ENCODE measurements at regions not wholly inside any gene's neighbourhood (a gene's known extent, or its start where the extent isn't known, plus 50 kb on each side); places are given as distances from the start of the nearest gene placed in this dataset.
"Not testable (repeated sequence)": the region's sequence is repeated elsewhere in the genome, so short reads cannot be mapped to it uniquely, and the experiment has no call there.

- ATAC-seq (peak; percentile 91), DNase-seq (peak; percentile 70)
- intact Hi-C loops (cut with micrococcal nuclease) = no loop called here
Observed at GRCh38 chr3:27632431-27633223, 89.5 kb downstream of the EOMES start.

GRCh38 chr3:27630885-27631284, 91.2 kb downstream of the EOMES start:
- no peak for ATAC-seq
- DNase-seq = no peak
- intact Hi-C loops (cut with micrococcal nuclease) = no loop called here

GRCh38 chr3:27629366-27629765, 92.8 kb downstream of the EOMES start:
- ATAC-seq (no peak), DNase-seq (no peak)
- intact Hi-C loops (cut with micrococcal nuclease) = no loop called here

- no peak for ATAC-seq
- DNase-seq = no peak
- intact Hi-C loops (cut with micrococcal nuclease) = no loop called here
Observed at GRCh38 chr3:27628026-27628750, 93.9 kb downstream of the EOMES start.

- intact Hi-C loops (cut with micrococcal nuclease) = no loop called here
- ATAC-seq (no peak), DNase-seq (no peak)
Observed at GRCh38 chr3:27626596-27627118, 95.5 kb downstream of the EOMES start.

GRCh38 chr3:27625864-27626263, 96.3 kb downstream of the EOMES start:
- intact Hi-C loops (cut with micrococcal nuclease) = no loop called here
- DNase-seq (no peak), ATAC-seq (no peak)

GRCh38 chr3:27623085-27623753, 98.9 kb downstream of the EOMES start:
- no peak for DNase-seq
- intact Hi-C loops (cut with micrococcal nuclease) = no loop called here
- peak; percentile 86 for ATAC-seq

- DNase-seq (no peak), ATAC-seq (no peak)
- intact Hi-C loops (cut with micrococcal nuclease) = no loop called here
Observed at GRCh38 chr3:27617552-27617951, 104.6 kb downstream of the EOMES start.

- ATAC-seq = no peak
- DNase-seq = no peak
- intact Hi-C loops (cut with micrococcal nuclease) = no loop called here
Observed at GRCh38 chr3:27616031-27616430, 106.1 kb downstream of the EOMES start.

GRCh38 chr3:27615555-27615954, 106.6 kb downstream of the EOMES start:
- intact Hi-C loops (cut with micrococcal nuclease) = no loop called here

GRCh38 chr3:27614592-27614991, 107.5 kb downstream of the EOMES start:
- intact Hi-C loops (cut with micrococcal nuclease) = no loop called here
- no peak for ATAC-seq
- no peak for DNase-seq

More at GRCh38 chr3:27615555-27615954, 106.6 kb downstream of the EOMES start:
- DNase-seq = no peak
- ATAC-seq = no peak

- no peak for ATAC-seq
- DNase-seq = no peak
- intact Hi-C loops (cut with micrococcal nuclease) = no loop called here
Observed at GRCh38 chr3:27613846-27614500, 108.2 kb downstream of the EOMES start.

GRCh38 chr3:27610800-27611525, 111.2 kb downstream of the EOMES start:
- ATAC-seq (no peak), DNase-seq (no peak)
- intact Hi-C loops (cut with micrococcal nuclease) = no loop called here

GRCh38 chr3:27607370-27607769, 114.8 kb downstream of the EOMES start:
- ATAC-seq = no peak
- intact Hi-C loops (cut with micrococcal nuclease) = no loop called here
- no peak for DNase-seq

- intact Hi-C loops (cut with micrococcal nuclease) = no loop called here
- DNase-seq (no peak), ATAC-seq (no peak)
Observed at GRCh38 chr3:27606537-27606936, 115.6 kb downstream of the EOMES start.

GRCh38 chr3:27601311-27601710, 117.1 kb upstream of the SLC4A7 start:
- DNase-seq; intact Hi-C loops (cut with micrococcal nuclease); ATAC-seq: not testable (repeated sequence)

- DNase-seq; intact Hi-C loops (cut with micrococcal nuclease); ATAC-seq: not testable (repeated sequence)
Observed at GRCh38 chr3:27599741-27600140, 115.6 kb upstream of the SLC4A7 start.

- intact Hi-C loops (cut with micrococcal nuclease) = no loop called here
- ATAC-seq (no peak), DNase-seq (no peak)
Observed at GRCh38 chr3:27596921-27597320, 112.7 kb upstream of the SLC4A7 start.

- intact Hi-C loops (cut with micrococcal nuclease) = no loop called here
- ATAC-seq (no peak), DNase-seq (no peak)
Observed at GRCh38 chr3:27596334-27596841, 112.2 kb upstream of the SLC4A7 start.

All from left ventricle myocardium superior (tissue), 1 donor.